NCI-H510A treated with DMSO at 0.1 percent for 48 hours (cell line): ENCODE measurements at regions not wholly inside any gene's neighbourhood (a gene's known extent, or its start where the extent isn't known, plus 50 kb on each side); places are given as distances from the start of the nearest gene placed in this dataset.
"Not testable (repeated sequence)": the region's sequence is repeated elsewhere in the genome, so short reads cannot be mapped to it uniquely, and the experiment has no call there.

Experiments used
- DNase-seq: peaks from one replicate; lab custom pipeline; 2025; lab: John Stamatoyannopoulos, UW

DNA sequence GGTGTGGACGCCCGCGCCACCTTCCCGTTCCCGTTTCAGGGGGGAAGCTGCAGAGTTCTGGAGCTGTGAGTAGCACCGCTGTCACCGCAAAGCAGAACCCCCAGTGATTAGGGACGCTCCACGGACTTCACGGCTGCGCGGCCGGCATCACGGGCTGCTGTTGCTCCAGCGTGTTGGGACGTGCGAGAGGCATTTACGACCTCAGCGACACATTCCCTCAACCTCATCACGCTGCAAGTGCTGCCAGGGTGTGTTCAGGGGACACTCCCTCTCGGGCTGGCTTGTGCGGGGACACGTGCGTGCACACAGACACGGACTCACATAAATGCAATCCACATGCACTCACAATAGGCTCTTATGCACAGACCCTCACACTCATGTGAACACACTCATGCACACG lies 187.9 kb downstream of the NPIPB11 start:
- not testable (repeated sequence) for DNase-seq

DNA sequence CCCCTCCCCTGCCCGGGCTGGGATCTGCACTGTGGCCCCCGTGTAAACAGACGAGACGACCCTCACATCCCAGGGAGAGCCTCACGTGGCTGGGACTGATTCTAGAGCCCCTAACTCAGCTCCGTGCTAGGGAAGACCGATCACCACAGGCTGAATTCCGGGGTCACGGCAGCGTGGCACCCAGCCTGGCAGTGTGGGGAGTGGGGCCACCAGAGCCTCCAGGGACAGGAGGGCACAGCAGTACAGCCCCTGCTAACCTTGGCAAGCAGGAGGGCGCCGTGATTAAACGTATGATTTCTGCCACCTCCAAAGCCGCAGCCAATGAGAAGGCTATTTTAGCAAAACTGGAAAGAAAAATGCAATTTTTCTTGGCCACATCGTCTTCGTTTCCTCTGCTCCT lies 188.3 kb downstream of the NPIPB11 start:
- DNase-seq: not testable (repeated sequence)

DNA sequence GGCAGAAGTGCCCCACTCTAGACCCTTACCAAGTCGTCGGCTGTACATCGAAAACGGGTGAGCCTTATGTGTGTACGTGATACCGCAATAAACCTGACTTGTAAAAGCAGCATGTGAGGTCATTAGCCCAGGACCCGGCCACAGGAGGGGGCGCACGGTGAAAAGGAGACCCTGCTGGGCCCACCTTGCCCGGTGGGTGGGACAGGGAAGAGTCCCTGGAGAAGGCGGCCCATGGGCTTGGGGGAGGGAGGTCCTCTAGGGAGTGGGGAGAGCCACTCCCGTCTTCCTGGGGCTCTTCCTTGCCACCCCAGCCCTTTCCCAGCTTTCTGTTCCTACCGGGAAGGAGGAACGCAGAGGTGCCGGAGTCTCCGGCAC lies 188.8 kb downstream of the NPIPB11 start:
- not testable (repeated sequence) for DNase-seq

DNA sequence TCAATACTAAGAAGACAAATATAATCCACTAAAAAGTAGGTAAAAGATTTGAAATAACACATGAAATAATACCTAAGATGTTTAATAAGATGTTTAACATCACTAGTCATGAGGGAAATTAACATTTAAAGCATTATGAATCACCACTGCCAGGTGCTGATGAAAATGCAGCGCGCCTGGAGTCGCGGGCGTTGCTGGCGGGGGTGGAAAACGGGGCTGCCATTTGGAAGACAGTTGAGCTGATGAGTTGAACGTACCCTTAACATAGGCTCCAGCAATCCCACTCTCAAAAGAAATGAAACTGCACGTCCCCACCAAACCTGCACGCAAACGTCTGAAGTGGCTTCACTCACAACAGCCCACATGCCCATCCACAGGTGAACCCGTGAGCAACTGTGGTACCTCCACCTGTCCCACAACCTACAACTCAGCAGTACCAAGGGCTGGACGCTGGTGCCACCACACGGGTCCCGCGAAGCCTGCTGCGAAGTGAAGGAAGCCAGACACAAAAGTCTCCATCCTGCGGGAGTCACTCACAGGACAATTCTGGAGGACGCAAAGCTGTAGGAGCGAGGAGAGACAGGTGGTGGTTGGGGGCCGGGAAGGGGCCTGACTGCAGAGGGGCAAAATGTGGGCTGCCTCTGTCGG lies 189.3 kb downstream of the NPIPB11 start:
- not testable (repeated sequence) for DNase-seq

DNA sequence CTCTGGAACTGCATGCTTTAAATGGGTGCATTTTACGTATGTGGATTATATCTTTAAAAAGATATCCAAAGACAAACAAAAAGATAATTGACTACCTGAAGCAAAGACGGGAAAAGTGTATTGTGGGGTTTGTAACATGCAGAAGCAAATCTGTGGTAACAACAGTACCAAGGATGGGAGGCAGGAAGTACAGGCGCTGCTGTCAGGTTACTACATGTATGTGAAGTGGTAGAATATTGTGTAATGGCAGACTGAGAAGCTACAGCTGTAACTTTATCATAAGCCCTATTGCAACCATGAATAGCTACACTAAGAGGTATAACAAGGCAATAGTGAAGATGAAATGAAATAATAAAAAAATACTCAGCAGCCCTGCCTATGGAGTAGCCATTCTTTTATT lies 192.7 kb downstream of the NPIPB11 start:
- not testable (repeated sequence) for DNase-seq

DNA sequence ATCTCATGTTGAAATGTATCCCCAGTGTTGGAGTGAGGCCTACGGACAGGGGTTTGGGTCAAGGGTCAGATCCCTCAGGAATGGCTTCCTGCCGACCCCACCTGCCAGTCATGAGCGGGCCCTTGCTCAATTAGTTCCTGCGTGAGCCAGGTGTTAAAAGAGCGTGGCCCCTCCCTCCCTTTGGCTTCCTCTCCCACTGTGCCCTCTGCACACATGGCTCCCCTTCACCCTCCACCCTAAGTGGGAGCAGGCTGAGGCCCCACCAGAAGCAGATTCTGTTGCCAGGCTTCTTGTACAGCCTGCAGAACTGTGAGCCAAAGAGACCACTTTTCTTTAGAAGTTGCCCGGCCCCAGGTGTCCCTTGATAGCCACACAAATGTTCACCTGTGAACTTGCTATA lies 193.3 kb downstream of the NPIPB11 start:
- not testable (repeated sequence) for DNase-seq

DNA sequence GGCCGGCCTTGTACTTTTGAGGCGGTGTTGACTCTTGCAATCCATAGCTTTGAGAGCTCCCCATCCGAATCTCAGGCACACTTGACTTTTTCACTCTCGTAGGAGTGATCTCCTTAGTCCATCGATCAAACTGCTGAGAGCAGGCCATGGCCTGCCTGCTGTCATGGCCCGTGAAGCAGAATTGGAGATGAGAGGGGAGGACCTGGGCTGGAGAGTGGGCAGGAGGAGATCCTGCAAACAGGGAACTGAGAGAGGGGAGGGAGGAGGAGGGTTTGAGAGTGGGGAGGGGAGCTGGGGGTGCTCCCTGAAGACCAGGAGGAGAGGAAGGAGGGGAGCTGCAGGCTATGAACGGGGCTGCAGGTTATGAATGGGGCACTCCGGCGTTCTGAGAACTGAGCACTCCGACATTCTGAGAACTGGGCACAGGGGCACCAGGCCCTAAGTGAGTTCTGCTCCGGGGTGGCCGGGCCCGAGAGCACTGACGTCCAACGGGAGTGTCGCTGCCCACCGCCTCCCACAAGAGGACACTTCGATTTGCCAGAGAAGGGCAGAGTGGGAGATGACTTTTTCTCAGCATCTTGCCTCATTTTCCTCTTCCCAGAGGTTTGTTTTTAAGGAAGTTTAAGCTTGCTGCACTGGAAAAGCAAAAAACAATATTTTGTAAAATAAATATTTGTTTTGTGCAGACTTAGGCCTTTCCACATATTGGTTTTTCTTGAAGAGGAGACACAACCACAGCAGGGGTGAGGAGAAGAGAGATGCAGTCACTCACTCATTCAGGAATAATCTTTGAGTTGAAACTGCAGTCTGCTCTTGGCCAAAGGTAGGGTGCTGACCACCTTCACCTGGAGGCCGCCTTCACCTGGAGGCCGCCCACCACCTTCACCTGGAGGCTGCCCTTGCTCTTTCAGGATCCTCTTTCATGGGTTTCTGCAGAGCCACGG lies 194.2 kb downstream of the NPIPB11 start:
- not testable (repeated sequence) for DNase-seq

DNA sequence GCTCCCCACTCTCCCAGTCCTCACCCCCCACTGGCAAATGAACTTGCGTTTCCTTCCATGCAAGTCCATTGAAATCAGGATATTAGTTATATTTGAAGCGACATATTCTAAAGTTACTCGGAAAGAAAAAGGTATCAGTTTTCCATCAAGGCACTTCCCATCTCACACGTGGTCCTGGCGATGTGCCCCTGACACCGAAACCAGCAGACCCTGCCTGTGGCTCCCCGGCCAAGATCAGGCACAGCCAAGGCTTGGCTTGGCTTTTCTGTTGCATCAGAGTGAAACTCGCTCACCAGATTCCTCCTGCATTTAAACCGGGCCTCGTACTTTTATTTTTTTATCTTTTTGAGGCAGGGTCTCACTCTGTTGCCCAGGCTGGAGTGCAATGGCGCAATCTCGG lies 195.1 kb downstream of the NPIPB11 start:
- not testable (repeated sequence) for DNase-seq

DNA sequence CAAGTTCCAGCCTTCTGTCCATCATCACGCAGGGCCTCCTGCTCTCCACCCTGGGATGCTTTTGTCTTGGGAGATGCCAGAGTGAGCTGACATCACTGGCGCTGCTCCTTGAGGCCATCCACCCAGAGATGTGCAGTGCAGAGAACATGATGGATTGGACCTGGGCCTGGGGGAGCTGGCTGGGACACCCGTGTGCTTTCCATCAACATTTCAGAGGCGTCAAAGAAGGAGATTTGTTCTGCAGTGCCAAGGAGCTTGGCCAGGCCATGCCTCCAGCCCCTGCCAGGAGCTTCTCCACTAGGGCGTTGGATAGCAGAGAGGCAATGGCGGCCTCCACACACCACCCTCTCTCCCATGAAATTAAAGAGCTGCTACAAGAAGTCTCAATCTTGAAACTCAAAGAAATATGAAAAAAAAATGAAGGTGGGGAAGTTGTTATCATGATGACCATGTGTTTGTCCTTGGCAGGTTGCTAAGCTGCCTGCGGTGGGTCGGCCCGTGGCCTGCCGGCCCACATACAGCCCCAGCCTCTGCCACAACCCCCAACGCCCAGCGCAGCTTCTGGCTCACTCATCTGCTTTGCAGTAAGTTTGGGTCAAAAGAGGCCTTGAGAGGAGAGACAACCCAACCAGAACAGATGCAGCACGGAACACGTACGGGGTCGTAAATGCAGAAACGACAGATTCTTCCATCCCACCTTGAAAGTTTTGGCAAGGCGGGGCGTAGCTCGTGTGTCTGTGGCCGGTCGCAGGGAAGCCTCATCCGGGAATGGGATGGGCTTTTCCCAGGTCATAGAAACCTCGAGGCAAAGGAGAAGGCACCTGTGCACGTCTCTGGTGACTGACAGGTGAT lies 196.0 kb downstream of the NPIPB11 start:
- not testable (repeated sequence) for DNase-seq

DNA sequence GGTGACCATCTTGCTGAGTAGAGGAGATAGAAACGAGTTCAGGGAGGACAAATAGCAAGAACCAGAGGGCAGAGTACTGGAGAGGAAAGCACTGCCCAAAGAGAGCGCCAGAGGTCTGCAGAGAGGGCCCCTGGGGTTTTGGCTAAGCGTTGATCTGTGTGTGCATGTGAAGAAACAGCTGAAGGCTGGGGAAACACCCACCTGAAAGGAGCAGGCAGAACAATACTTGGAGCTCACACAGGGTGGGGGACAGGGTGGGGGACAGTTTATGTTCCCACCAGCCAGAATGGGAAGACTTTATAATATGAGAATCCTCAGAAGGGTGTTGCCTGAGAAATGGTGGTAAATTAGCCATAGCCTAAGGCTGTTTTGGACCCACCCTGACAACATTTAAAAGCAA lies 200.4 kb downstream of the NPIPB11 start:
- DNase-seq: not testable (repeated sequence)

DNA sequence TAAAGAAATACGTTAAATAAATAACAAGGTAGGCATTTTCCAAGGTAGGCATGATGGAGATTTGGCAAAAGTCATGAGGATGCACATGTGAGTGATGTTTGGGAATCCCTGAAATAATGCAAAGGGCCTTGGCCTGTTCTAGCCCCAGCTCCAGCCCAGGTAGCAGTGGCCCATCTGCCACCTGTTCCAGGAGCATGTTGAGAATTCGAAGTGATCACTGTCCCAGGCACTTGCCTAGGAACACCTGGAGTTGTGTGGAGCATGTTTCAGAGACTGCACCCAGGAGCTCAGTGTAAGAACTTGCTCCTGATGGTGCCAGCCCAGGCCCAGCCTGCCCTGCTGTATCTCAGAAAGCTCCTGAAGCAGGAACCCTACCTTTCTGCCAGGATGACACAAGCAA lies 201.4 kb downstream of the NPIPB11 start:
- not testable (repeated sequence) for DNase-seq

DNA sequence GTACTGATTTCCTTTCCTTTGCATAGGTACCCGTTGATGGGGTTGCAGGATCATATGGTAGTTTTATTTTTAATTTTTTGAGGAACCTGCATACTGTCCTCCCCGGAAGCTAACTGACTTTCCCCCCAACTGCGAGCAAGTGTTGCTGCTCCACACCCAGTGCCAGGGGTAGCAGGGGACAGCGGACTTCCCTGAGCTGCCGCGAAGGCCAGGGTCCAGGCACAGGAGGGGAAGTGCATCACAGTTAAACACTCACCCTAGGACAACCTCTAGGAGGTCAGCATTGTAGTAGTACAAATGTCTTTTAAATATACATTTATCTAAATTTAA lies 201.7 kb downstream of the NPIPB11 start:
- no peak for DNase-seq

DNA sequence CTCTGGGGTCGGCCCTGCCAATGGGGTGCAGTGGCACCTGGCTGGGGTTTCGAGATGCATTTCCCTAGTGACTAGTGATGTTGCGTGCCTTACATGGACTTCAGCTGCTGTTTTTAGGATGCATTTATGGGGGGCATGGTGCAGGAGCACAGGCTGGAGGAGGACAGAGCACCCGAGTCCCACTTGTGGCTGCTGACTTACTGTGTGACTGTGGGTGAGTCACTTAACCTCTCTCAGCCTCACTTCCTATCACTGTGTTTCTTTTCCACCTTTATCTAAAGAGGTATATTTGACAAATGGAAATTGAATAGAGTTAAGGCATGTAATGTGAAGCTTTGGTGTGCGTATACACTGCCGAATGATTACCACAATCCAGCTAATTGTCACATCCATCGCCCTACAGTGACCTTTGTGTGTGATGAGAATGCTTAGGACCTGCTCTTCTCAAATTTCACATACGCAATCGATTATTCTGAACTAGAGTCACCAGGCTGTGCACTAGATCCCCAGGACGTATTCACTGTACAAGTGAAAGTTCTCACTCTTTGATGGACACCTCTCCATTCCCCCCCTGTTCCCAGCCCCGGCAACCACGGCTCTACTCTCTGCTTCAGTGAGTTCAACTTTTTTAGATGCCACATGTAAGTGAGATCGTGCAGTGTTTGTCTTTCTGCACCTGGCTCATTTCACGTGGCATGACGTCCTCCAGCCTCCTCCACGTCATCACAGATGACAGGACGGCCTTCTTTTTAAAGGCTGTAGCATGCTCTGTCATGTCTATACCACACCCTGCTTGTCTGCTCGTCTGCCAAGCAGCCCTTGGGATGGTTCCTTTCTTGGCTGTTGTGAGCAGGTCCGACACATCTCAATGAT lies 202.3 kb downstream of the NPIPB11 start:
- peak; percentile 80 for DNase-seq

DNA sequence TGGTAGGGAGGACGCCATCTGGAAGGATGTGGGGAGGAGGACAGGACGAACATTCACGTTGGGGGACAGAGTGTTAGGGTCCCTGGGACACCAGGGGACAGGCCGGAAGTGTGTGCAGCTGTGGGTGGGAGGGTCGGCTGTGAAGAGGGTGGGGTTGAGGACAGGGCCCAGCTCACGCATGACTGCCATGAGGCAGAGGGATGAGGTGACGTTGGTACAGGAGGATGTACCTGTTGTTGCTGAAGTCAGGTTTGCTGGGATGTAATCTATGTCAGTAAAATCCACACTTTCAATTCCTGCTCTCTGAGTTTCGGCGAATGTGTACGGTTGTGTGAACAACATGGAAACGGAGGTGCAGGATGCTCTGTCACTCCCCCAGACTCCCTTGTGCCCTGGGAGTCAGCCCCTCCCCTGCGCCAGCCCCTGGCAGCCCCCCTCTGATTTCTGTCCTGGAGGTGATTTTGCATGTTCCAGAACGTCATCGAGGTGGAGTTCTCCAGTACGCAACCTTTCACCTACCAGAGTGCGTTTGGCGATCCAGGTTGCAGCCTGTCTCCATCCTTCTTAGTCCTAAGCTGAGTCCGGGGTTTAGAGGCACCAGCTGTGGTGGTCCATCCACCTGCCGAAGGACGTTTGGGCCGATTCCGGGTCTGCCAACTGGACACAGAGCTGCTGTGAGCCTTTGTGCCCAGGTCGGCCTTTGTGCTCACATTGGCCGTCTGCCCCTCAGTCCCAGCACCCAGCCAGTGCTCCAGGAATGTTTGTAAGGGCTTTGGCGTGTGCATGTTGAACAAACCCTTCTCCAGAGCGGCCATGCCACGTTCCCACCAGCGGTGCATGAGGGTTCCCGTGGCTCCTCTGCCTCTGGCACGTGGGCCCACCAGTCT lies 203.2 kb downstream of the NPIPB11 start:
- DNase-seq: not testable (repeated sequence)

DNA sequence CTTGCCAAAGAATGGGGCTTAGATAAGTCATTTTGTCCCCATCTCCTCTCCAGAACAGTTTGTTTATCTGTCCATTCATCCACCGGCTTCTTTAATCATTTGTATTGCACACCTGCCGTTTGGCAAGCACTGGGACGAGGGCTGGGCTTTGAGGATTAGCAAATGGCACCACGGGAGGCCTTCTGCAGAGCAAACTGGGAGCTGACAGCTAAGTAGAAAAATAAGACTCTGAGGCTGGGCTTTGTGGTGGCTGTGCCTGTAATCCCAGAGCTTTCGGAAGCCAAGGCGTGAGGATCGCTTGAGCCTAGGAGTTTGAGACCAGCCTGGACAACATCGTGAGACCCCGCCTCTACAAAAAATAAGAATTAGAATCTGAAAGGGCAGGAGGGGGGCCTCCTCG lies 203.9 kb downstream of the NPIPB11 start:
- peak; percentile 81 for DNase-seq

DNA sequence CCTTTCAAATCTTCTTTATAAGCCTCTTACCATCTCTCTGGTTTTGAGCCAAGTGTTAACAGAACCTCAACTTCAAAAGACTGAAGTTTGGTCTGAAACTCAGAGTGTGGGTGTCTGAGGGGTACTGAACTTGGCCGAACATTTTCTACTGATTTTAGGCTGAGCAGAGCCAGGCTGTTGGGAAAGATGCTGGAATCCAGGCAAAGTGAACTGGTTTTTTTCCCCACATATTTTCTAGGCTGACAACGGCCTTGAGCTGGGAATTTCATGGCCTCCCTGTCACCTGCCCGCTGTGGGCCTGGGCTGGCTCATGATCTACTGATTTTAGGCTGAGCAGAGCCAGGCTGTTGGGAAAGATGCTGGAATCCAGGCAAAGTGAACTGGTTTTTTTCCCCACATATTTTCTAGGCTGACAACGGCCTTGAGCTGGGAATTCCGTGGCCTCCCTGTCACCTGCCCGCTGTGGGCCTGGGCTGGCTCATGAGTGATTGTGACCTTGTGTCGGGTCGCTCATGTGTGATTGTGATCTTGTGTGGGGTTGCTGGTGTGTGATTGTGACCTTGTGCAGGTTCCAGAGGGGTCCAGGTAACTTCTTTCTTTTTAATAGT lies 204.4 kb downstream of the NPIPB11 start:
- peak; percentile 77 for DNase-seq

DNA sequence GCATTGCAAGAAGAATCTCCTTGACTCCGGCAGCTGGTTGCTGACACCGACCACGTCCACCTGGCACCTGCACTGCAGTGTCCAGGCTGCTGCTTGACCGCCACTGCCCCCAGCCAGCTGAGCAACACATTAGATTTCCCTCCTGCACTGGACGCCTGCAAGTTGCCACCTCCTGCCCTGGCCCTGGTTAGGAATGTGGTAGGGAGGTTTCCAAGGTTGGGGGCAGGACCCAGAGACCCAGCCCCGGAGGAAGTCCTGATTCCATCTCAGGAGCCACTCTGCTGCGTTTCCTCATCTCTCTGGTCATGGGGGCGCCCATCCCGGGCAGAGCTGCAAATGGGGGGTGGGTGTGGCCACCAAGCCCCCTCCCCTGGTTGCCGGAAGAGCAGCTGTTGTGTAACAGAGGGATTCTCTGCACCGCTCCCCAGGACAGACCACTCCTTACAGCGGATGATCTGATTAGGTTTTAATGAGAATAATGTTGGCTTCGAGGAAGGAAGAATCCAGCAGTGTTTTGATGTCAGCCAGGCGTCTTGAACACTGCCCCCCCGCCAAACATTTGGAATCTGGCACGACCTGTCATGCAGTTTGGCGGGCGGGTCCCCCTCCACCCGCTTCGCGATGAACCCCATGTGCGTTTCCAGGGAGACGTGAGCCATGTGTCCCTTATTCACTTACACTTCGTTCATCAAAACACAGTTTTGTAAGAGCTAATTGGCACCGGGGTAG lies 205.1 kb downstream of the NPIPB11 start:
- peak; percentile 7 for DNase-seq

DNA sequence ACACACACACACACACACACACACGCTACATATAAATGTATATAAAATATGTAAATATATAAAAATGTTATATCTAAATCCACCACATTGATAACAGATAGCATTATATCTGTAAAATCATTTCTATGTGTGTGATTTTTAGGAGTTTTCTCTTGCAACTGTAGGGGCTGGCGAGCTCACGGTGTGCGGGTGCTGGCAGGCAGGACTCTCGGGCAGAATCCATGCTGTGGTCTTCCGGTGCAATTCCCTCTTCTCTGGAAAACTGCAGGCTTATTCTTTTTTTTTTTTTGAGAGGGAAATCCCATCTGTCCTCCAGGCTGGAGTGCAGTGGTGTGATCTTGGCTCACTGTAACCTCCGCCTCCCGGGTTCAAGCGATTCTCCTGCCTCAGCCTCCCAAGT lies 205.8 kb downstream of the NPIPB11 start:
- not testable (repeated sequence) for DNase-seq

DNA sequence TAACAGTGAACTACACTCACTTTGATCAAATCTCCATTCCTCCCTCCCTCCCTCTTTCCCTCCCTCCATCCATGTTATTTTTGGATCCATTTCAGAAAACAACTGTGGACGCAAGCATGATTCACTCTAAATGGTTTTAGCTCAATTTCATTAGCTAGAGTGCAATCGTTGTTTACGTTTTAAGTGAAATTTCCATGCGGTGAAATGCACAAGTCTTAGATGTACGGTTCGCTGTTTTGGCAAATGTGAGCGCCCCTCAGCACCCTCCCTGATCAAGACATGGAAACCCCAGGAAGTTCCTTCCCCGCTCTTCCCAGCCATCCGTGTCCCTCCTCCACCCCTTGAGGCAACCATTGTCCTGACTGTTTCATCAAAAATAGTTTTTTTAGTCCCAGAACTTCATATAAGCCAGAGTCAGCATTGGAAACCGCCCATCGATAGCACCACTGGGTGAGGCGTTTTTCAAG lies 206.3 kb downstream of the NPIPB11 start:
- not testable (repeated sequence) for DNase-seq
